ENCODE measurements at regions not wholly inside any gene's neighbourhood (a gene's known extent, or its start where the extent isn't known, plus 50 kb on each side); places are given as distances from the start of the nearest gene placed in this dataset.

DNA sequence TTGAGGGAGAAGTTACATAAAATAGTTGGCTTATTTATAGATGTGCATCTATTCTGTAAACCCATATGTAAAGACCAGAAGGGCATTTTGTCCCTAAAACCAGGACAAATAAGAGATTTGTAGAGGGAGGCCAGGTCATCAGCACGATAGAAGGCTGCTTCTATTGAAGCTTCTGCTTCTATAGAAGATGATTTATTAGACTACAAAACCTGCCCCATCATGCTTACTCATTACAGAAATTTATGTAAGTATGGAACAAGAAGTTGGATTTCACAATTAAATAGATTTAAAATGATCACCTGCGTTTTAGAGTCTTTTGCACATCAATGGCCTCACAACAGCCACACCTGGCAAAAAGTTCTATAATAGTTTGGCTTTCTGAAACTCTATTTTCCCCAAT lies 183.5 kb downstream of the DUSP10 start:
- TF ChIP-seq, protein P1, sequence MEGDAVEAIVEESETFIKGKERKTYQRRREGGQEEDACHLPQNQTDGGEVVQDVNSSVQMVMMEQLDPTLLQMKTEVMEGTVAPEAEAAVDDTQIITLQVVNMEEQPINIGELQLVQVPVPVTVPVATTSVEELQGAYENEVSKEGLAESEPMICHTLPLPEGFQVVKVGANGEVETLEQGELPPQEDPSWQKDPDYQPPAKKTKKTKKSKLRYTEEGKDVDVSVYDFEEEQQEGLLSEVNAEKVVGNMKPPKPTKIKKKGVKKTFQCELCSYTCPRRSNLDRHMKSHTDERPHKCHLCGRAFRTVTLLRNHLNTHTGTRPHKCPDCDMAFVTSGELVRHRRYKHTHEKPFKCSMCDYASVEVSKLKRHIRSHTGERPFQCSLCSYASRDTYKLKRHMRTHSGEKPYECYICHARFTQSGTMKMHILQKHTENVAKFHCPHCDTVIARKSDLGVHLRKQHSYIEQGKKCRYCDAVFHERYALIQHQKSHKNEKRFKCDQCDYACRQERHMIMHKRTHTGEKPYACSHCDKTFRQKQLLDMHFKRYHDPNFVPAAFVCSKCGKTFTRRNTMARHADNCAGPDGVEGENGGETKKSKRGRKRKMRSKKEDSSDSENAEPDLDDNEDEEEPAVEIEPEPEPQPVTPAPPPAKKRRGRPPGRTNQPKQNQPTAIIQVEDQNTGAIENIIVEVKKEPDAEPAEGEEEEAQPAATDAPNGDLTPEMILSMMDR (conservative IDR thresholded peaks at IDR 0.05 in 1 of 2, IDR thresholded peaks at IDR 0.05 in 1 of 2; ENCODE audit: low read depth in 1 of 2, low read length in 2 of 2), result no peak
- TF ChIP-seq EZH2 (IDR thresholded peaks at IDR 0.05; ENCODE audit: low read length, missing control alignments), result no peak
- Histone ChIP-seq H3K9ac (ENCODE audit: insufficient read depth, low read length) (no peak overlapping the region), H3K4me2 (ENCODE audit: extremely low read depth, insufficient read depth, low read length) (no peak overlapping the region), H3K27me3 (ENCODE audit: control insufficient read depth, insufficient read depth, low read length) (no peaks in the 10 kb centered on the region), H3K9me3 (ENCODE audit: control insufficient read depth, insufficient read depth, low read depth, low read length) (no peaks in the 10 kb centered on the region), H3K36me3 (ENCODE audit: control insufficient read depth, insufficient read depth, low read length) (no peaks in the 10 kb centered on the region), H3K4me1 (ENCODE audit: control insufficient read depth, extremely low read depth, insufficient read depth, low read length) (no peaks in the 10 kb centered on the region), H3K79me2 (ENCODE audit: control insufficient read depth, insufficient read depth, low read length) (no peaks in the 10 kb centered on the region), H3K27ac (ENCODE audit: insufficient read depth, low read length) (no peak overlapping the region), H2AFZ (ENCODE audit: low read length) (no peak overlapping the region), H4K20me1 (ENCODE audit: control insufficient read depth, extremely low read depth, insufficient read depth, low read length) (no peaks in the 10 kb centered on the region), H3K4me3 (replicated peaks in 1 of 4; ENCODE audit: control extremely low read depth in 1 of 4, insufficient read depth in 1 of 4, low read depth in 3 of 4, low read length in 4 of 4) (no peak overlapping the region)
- DNase-seq (ENCODE audit: low read depth in 2 of 2), result no peak

DNA sequence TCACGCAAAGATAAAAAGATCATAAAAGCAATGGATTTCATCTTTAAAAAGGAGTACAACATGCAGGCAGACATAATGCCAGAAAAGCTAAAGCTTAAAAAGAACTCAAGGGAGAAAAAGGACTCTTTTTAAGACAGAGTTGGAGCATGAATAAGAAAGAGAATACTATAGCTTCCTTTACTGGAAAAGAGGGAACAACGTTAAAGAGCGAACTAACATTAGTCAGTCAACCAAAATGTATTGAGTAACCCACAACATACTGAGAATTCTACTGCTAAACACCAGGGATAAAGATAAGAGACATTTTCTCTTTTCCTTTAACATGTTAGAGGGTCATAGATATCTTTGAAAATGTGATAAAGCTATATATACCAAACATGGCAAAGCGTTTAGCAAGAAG lies 182.0 kb downstream of the DUSP10 start:
- Histone ChIP-seq H3K79me2 (ENCODE audit: control insufficient read depth, insufficient read depth, low read length) (no peaks in the 10 kb centered on the region), H3K4me2 (ENCODE audit: extremely low read depth, insufficient read depth, low read length) (no peak overlapping the region), H3K4me3 (replicated peaks in 1 of 4; ENCODE audit: control extremely low read depth in 1 of 4, insufficient read depth in 1 of 4, low read depth in 3 of 4, low read length in 4 of 4) (no peak overlapping the region), H3K9ac (ENCODE audit: insufficient read depth, low read length) (no peak overlapping the region), H3K4me1 (ENCODE audit: control insufficient read depth, extremely low read depth, insufficient read depth, low read length) (no peaks in the 10 kb centered on the region), H3K36me3 (ENCODE audit: control insufficient read depth, insufficient read depth, low read length) (no peaks in the 10 kb centered on the region), H3K9me3 (ENCODE audit: control insufficient read depth, insufficient read depth, low read depth, low read length) (no peaks in the 10 kb centered on the region), H3K27ac (ENCODE audit: insufficient read depth, low read length) (no peak overlapping the region), H4K20me1 (ENCODE audit: control insufficient read depth, extremely low read depth, insufficient read depth, low read length) (no peaks in the 10 kb centered on the region), H2AFZ (ENCODE audit: low read length) (no peak overlapping the region), H3K27me3 (ENCODE audit: control insufficient read depth, insufficient read depth, low read length) (no peaks in the 10 kb centered on the region)
- DNase-seq (ENCODE audit: low read depth in 2 of 2), result no peak
- TF ChIP-seq, protein P1 (conservative IDR thresholded peaks at IDR 0.05 in 1 of 2, IDR thresholded peaks at IDR 0.05 in 1 of 2; ENCODE audit: low read depth in 1 of 2, low read length in 2 of 2), result no peak
- no peak for TF ChIP-seq EZH2 (IDR thresholded peaks at IDR 0.05; ENCODE audit: low read length, missing control alignments)

DNA sequence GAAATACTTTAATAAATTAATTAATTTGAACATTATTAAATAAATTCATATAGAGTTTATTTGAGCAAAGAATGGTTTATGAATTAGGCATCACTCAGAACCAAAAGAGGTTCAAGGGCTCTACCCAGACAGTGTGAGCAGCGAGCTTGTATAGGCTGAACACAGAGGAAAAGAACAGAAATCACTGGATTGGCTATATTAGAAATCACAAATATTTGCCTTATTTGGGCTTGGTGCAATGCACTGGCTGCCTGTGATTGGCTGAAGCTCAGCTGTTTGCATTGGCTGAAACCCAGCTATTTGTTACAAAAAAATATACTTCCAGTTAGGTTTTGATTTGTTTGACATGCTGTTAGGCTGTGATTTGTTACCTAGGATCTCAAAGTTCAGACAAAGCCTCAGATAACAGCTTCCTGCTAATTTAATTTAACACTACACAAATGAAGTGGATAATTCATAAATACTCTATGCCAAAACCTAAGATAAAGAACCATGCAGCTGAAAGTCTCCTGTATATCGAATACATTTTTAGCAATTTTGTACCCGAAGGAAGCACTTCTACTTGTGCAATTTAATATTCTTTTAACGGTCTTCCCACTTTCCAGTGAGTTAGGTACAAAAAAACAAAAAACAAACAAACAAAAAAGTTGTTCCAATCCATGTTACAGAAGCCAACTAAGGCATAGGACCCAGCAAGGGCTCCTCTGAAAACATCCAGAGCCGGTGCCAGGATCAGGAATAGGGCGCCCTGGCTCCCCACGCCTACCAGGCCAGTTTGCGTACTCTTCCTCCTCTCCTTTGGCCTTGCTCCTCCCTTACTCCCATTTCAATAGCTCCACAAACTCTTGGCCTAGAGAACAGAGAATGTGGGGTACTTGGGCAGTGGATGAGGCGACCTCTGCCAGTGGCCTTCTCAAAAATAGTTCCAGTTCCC lies 179.1 kb downstream of the DUSP10 start:
- Histone ChIP-seq H3K4me3 (replicated peaks in 1 of 4; ENCODE audit: control extremely low read depth in 1 of 4, insufficient read depth in 1 of 4, low read depth in 3 of 4, low read length in 4 of 4) (no peak overlapping the region), H3K9me3 (ENCODE audit: control insufficient read depth, insufficient read depth, low read depth, low read length) (no peaks in the 10 kb centered on the region), H3K27me3 (ENCODE audit: control insufficient read depth, insufficient read depth, low read length) (no peaks in the 10 kb centered on the region), H3K27ac (ENCODE audit: insufficient read depth, low read length) (no peak overlapping the region), H3K36me3 (ENCODE audit: control insufficient read depth, insufficient read depth, low read length) (no peaks in the 10 kb centered on the region), H3K4me1 (ENCODE audit: control insufficient read depth, extremely low read depth, insufficient read depth, low read length) (no peaks in the 10 kb centered on the region), H4K20me1 (ENCODE audit: control insufficient read depth, extremely low read depth, insufficient read depth, low read length) (no peaks in the 10 kb centered on the region), H2AFZ (ENCODE audit: low read length) (no peak overlapping the region), H3K9ac (ENCODE audit: insufficient read depth, low read length) (no peak overlapping the region), H3K79me2 (ENCODE audit: control insufficient read depth, insufficient read depth, low read length) (no peaks in the 10 kb centered on the region), H3K4me2 (ENCODE audit: extremely low read depth, insufficient read depth, low read length) (no peak overlapping the region)
- DNase-seq (ENCODE audit: low read depth in 2 of 2), result peak in 1 of 2 donors; percentile 15
- TF ChIP-seq, protein P1 (conservative IDR thresholded peaks at IDR 0.05 in 1 of 2, IDR thresholded peaks at IDR 0.05 in 1 of 2; ENCODE audit: low read depth in 1 of 2, low read length in 2 of 2), result no peak
- no peak for TF ChIP-seq EZH2 (IDR thresholded peaks at IDR 0.05; ENCODE audit: low read length, missing control alignments)
